Neuron (in vitro differentiated cells): ENCODE measurements at regions not wholly inside any gene's neighbourhood (a gene's known extent, or its start where the extent isn't known, plus 50 kb on each side); places are given as distances from the start of the nearest gene placed in this dataset.
"Not testable (repeated sequence)": the region's sequence is repeated elsewhere in the genome, so short reads cannot be mapped to it uniquely, and the experiment has no call there.

Experiments
- H2AFZ ChIP-seq: one replicate; pipeline ENCODE4 v1.6.1; 2013; ENCODE audit warnings: low read depth, mild to moderate bottlenecking, inconsistent platforms, low read length, moderate library complexity
- H3K27me3 ChIP-seq: one replicate; pipeline ENCODE4 v1.6.1; 2013; ENCODE audit warnings: low read length; ENCODE audit not compliant: insufficient read depth
- H3K36me3 ChIP-seq: one replicate; pipeline ENCODE4 v1.6.1; 2013; ENCODE audit warnings: low read length; ENCODE audit not compliant: insufficient read depth
- H3K4me1 ChIP-seq: one replicate; pipeline ENCODE4 v1.6.1; 2013; ENCODE audit warnings: low read length; ENCODE audit not compliant: insufficient read depth
- H3K4me3 ChIP-seq: 2 replicates; pipeline ENCODE4 v1.5.1; 2013; ENCODE audit warnings: mild to moderate bottlenecking, low read length, moderate library complexity
- H3K9me3 ChIP-seq: one replicate; pipeline ENCODE4 v1.6.1; 2013; ENCODE audit warnings: low read length

DNA sequence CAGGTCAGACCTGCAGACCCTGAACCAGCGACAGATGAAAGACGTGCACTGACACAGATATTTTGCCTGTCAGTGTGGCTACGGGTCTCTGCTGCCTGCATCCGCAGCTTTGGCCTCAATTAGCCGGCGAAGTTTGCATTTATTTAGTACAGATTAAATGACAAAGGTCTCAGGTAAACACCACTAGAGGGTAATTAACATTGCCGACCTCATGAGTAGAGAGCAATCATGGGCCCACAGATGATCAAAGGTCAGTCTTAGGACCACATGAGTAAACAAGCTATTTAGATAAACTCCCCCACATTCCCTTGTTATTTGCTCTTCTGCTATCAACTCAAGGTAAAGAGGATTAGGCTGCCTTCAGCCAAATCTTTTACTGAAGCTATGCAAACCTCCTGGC is 248.1 kb upstream of the SEL1L start:
- H3K9me3 ChIP-seq, H3K27me3 ChIP-seq, H3K4me1 ChIP-seq, H2AFZ ChIP-seq, H3K36me3 ChIP-seq, H3K4me3 ChIP-seq: not testable (repeated sequence)

DNA sequence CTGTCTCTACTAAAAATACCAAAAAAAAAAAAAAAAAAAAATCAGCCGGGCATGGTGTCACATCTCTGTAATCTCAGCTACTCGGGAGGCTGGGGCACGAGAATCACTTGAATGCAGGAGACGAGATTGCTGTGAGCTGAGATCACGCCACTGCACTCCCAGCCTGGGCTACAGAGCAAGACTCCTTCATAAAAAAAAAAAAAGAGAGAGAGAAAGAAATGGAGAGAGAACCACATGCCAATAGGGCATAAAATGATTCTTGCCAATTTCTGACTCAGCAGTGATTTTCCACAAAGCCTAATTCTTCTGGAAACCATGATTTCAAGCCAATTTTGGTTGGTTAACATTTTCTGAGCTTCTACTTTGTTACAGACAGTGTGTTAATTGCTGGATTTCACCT is 250.4 kb upstream of the SEL1L start:
- H2AFZ ChIP-seq: no peak overlapping the region
- no peaks in the 10 kb centered on the region for H3K9me3 ChIP-seq
- no peaks in the 10 kb centered on the region for H3K27me3 ChIP-seq
- H3K4me1 ChIP-seq: no peaks in the 10 kb centered on the region
- no peak overlapping the region for H3K4me3 ChIP-seq
- H3K36me3 ChIP-seq: no peaks in the 10 kb centered on the region

DNA sequence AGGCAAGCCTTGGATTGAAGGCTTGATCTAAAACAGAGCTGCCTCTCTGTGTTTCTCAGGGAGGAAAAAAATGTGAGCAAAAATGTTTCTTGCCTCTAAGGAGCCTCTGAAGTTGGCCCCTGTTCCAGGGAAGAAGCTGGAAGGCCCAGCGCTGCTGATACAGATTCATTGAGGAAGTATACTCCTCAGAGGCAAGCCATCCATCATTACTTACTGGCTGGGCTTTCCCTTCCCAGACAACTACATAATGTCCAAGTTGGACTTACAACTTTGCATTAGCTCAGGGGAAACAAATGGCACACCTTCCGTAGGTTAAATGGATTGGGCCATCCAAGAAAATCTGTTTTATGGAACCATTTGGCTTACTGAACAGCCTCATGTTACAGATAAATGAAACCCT is 263.7 kb upstream of the SEL1L start:
- no peaks in the 10 kb centered on the region for H3K36me3 ChIP-seq
- H3K9me3 ChIP-seq: no peaks in the 10 kb centered on the region
- no peak overlapping the region for H3K4me3 ChIP-seq
- no peaks in the 10 kb centered on the region for H3K27me3 ChIP-seq
- no peak overlapping the region for H2AFZ ChIP-seq
- no peaks in the 10 kb centered on the region for H3K4me1 ChIP-seq

DNA sequence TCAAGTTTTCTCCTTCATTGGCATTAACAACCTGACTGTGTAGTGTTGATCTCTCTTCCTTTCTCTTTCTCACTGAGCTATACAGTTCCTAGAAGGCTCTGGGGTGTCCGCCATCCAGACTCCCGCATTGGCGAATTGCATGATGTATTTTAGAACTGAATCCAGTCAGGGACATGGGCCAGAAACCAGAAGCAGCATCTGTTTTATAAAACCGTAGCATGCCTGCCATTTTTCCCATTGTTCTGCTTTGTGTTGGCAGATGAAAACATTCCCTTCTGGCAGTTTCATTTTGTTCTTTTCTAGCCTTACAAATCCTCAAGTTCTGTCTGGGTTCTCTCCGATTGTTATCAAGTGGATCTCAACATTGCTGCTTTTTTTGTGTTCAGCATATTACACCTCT is 268.3 kb upstream of the SEL1L start:
- H2AFZ ChIP-seq: no peak overlapping the region
- H3K4me1 ChIP-seq: no peaks in the 10 kb centered on the region
- no peaks in the 10 kb centered on the region for H3K9me3 ChIP-seq

DNA sequence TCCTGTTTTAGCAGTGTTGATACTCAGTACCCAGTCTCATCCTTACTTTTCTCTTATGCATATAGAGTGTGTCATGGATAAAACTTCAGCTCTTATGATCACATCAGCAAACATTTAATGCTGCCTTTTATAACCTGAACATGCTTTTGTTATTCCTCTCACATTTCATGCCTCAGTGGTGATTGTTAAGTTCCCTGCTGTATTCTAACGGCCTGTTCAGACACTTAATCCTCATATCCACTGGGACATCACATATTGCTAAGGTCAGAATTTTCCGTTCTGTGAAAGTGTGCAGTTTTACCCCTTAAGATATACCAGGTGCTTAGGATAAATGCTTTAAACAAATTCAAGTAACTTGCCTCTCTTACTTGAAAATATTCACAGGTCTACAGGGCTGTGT is 268.7 kb upstream of the SEL1L start:
- Histone ChIP-seq H2AFZ (no peak overlapping the region), H3K4me3 (no peak overlapping the region), H3K36me3 (no peaks in the 10 kb centered on the region), H3K27me3 (no peaks in the 10 kb centered on the region), H3K9me3 (no peaks in the 10 kb centered on the region), H3K4me1 (no peaks in the 10 kb centered on the region)

More for the DNA sequence above, 268.3 kb upstream of the SEL1L start:
- H3K36me3 ChIP-seq: no peaks in the 10 kb centered on the region
- no peaks in the 10 kb centered on the region for H3K27me3 ChIP-seq
- no peak overlapping the region for H3K4me3 ChIP-seq

DNA sequence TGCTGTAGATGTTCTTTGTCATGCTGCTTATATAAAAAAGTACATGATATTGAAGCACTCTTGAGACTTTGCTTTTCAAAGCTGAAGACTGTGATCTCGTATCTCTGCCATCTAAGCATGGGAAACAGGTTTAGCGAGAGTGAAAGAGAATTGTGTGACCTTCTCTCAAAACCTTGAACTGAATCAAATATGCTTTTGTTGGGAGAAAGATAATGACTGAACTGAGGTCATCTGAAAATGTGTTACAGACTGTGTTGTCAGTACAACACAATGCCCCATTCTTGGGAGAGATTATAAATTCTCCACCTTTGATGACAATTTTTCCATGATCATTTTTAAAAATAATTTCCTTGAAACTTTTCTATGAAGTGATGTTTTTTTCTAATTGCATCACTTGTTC is 272.1 kb upstream of the SEL1L start:
- Histone ChIP-seq H3K27me3 (no peaks in the 10 kb centered on the region), H3K9me3 (no peaks in the 10 kb centered on the region), H3K4me1 (no peaks in the 10 kb centered on the region), H2AFZ (no peak overlapping the region), H3K4me3 (no peak overlapping the region), H3K36me3 (no peaks in the 10 kb centered on the region)

DNA sequence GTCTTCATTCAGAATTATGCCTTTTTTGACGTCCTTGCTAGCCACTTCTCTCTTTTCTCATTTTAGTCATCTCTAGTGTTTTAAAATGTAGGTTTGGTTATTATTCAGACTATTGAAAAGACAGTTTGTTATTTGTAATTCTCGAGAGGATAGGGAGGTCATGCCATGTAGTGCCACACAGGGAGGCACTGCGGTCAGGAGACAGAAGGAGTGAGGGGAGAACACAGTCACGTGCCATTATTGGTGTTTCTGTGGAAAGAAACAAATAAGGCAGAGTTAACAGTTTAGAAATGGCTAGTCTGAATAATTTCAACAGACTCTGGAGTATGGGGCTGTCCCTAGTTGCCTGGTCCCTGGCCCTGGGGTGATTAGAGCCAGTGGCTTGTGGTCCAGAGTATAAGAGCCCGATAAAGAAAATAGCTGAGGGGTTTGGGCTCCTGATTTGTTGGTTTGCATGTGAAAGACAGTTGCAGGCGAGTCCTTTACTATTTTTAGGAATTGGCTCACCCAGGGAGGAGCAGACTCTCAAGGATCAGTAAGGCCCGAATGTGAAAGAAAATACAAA is 278.1 kb upstream of the SEL1L start:
- Histone ChIP-seq H3K4me3 (no peak overlapping the region), H3K27me3 (no peaks in the 10 kb centered on the region), H3K36me3 (no peaks in the 10 kb centered on the region), H2AFZ (no peak overlapping the region), H3K9me3 (no peaks in the 10 kb centered on the region), H3K4me1 (no peaks in the 10 kb centered on the region)

DNA sequence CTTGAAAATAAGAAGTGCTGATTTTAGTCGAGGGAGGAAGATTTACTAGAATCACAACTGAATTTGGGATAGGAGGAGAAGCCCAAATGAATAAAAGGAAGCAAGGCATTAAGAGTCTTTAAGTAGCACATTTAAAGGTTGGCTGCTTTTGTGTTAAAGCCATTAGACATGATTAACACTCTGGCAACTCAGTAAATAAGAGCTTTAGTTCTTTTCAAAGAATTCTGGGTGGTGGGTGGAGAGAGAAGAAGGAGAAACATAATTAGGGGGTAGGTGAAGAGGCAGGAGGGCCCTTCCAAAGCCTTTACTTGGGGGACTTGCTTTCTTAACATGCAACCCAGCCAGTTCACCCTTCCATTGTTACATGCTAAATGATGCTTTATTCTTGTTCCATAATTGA is 284.6 kb upstream of the SEL1L start:
- no peaks in the 10 kb centered on the region for H3K9me3 ChIP-seq
- H3K36me3 ChIP-seq: no peaks in the 10 kb centered on the region
- no peaks in the 10 kb centered on the region for H3K4me1 ChIP-seq
- no peak overlapping the region for H3K4me3 ChIP-seq
- no peak overlapping the region for H2AFZ ChIP-seq
- no peaks in the 10 kb centered on the region for H3K27me3 ChIP-seq

DNA sequence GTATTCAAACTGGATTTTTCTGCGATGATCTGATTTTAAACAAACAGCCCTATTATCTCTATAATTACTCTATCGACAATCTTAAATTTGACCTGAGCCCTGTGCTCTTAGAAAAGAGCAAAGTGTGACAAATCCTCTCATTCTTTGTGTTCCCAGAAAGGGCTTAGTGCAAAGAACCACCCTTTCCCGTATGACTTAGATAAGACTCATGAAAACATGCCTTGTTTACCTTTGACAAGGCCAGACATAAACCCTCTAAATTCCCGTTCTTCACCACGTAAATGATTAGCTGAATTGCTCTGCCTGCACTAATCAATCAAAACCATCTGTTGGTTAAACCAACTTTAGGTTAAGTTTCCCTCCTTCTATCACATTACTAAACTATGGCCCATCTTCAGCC is 285.7 kb upstream of the SEL1L start:
- no peaks in the 10 kb centered on the region for H3K4me1 ChIP-seq
- H3K27me3 ChIP-seq: no peaks in the 10 kb centered on the region
- no peaks in the 10 kb centered on the region for H3K36me3 ChIP-seq
- no peaks in the 10 kb centered on the region for H3K9me3 ChIP-seq
- H2AFZ ChIP-seq: no peak overlapping the region
- H3K4me3 ChIP-seq: no peak overlapping the region

DNA sequence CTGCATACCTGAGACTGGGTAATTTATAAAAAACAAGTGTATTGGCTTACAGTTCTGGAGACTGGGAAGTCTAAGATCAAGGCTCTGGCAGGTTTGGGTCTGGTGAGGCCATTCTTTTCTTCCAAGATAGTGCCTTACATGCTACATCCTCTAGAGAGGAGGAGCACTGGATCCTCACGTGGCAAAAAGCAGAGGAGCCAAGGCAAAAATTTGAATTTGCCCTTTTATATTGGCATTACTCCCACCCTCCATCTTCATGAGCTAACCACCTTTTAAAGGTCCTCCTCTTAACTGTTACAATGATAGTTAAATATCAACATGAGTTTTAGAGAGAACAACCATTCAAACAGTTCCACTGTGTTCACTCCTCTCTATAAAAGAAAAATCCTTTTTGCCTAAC is 286.3 kb upstream of the SEL1L start:
- Histone ChIP-seq H3K4me1 (no peaks in the 10 kb centered on the region), H3K36me3 (no peaks in the 10 kb centered on the region), H3K4me3 (no peak overlapping the region), H3K9me3 (no peaks in the 10 kb centered on the region), H2AFZ (no peak overlapping the region), H3K27me3 (no peaks in the 10 kb centered on the region)

DNA sequence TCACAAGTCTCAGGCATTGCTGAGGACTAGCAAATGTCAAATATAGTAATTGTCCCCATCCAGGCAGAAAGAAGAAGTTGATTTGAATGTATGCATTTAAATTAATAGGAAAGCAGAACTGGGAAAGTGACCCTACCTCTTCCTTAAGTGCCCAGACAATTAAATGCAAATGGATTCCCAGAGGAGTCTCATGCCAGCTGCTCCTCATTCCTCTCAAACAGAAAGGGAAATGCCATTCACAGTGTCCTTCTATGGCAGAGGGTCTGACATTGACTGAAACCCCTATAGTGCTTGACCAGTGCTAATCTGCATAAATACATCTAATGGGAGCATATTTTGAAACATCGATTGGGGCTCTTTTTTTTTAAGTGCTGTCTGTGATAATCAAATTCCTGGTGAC is 292.4 kb upstream of the SEL1L start:
- H3K36me3 ChIP-seq: no peaks in the 10 kb centered on the region
- H3K4me3 ChIP-seq: no peak overlapping the region
- peaks cover 2% of the 10 kb centered on the region for H3K4me1 ChIP-seq
- H3K9me3 ChIP-seq: no peaks in the 10 kb centered on the region
- no peaks in the 10 kb centered on the region for H3K27me3 ChIP-seq
- H2AFZ ChIP-seq: no peak overlapping the region

DNA sequence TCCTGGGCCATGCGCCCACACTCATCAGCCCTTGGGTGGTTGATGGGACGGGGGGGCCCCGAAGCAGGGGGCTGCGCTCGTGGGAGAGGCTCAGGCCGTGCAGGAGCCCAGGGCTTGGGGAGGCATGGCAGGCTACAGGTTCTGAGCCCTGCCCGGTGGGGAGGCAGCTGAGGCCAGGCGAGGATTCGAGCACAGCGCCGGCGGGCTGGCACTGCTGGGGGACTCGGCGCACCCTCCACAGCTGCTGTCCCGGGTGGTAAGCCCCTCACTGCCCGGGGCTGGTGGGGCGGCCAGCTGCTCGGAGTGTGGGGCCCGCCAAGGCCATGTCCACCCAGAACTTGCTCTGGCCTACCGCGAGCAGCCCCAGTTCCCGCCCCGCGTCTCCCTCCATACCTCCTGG is 295.8 kb upstream of the SEL1L start:
- Histone ChIP-seq H3K9me3 (no peaks in the 10 kb centered on the region), H3K4me3 (no peak overlapping the region), H3K4me1 (peaks cover 2% of the 10 kb centered on the region), H2AFZ (no peak overlapping the region), H3K27me3 (no peaks in the 10 kb centered on the region), H3K36me3 (no peaks in the 10 kb centered on the region)

DNA sequence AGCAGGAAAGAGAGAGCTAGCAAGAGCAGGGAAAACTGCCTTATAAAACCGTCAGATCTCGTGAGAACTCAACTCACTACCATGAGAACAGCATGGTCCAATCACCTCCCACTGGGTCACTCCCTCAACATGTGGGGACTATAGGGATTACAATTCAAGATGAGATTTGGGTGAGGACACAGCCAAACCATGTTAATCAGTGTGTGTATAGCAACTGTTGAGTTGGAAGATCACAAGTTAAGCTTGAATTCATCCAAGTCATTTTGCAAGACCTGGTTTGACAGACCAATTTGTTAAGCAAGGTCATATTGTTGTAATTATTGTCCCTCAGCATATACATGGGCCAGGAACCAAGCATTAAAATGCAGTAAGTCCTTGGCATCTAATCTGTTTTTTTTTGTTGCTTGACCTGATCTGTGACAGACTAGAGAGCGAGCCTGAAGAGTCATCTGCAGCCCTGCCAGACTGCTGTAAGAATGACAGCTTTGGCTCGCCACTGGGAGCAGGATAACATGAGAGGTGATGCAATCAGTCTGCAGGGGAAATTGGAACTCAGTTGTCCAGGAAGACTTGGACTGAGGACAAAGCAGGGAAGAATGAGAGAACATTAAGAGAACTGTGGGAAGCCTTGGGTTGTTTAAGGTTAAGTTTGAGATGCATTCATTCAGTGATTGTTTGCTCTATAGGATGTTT is 297.6 kb upstream of the SEL1L start:
- no peaks in the 10 kb centered on the region for H3K36me3 ChIP-seq
- no peaks in the 10 kb centered on the region for H3K27me3 ChIP-seq
- no peaks in the 10 kb centered on the region for H3K4me1 ChIP-seq
- no peak overlapping the region for H3K4me3 ChIP-seq
- H3K9me3 ChIP-seq: no peaks in the 10 kb centered on the region
- no peak overlapping the region for H2AFZ ChIP-seq

DNA sequence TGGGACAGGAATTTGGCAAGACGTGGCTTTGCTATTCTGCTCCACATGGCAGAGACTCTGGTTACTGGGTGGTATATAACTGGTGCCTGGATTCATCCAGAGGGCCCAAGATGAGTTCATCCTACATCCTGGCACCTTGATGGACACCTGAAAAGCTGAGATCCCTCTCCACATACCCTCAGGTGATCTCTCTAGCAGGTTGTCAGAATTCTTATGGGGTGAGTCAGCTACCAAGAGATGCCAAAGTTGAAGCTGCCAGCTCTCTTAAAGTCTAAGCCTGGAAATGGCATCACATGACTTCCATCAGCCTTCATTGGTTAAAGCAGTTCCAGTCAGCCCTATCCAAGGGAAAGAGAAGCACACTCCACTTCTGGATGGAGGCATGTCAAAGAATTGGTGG is 300.7 kb upstream of the SEL1L start:
- no peaks in the 10 kb centered on the region for H3K9me3 ChIP-seq
- no peaks in the 10 kb centered on the region for H3K27me3 ChIP-seq
- H2AFZ ChIP-seq: no peak overlapping the region
- no peaks in the 10 kb centered on the region for H3K4me1 ChIP-seq
- no peaks in the 10 kb centered on the region for H3K36me3 ChIP-seq
- no peak overlapping the region for H3K4me3 ChIP-seq
